ENCODE measurements at regions not wholly inside any gene's neighbourhood (a gene's known extent, or its start where the extent isn't known, plus 50 kb on each side); places are given as distances from the start of the nearest gene placed in this dataset.
"Not testable (repeated sequence)": the region's sequence is repeated elsewhere in the genome, so short reads cannot be mapped to it uniquely, and the experiment has no call there.

DNA sequence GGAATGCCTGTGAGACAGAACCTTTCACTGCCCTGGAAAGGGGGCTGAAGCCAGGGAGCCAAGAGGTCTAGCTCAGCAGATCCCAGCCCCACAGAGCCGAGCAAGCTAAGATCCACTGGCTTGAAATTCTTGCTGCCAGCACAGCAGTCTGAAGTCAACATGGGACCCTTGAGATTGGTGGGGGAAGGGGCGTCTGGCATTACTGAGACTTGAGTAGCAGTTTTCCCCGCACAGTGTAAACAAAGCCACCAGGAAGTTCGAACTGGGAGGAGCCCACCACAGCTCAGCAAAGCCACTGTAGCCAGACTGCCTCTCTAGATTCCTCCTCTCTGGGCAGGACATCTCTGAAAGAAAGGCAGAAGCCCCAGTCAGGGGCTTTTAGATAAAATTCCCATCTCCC, 90.3 kb upstream of the FGGY start:
- TF ChIP-seq CTCF, POLR2A (IDR thresholded peaks at IDR 0.05): not testable (repeated sequence)
